Transverse colon (tissue), 4 donors: ENCODE measurements at regions not wholly inside any gene's neighbourhood (a gene's known extent, or its start where the extent isn't known, plus 50 kb on each side); places are given as distances from the start of the nearest gene placed in this dataset.

Source experiments
- DNase-seq: peaks from one replicate; pipeline ENCODE4 v3.0.0-alpha.2; 2019
- H3K27ac ChIP-seq, 4 donors: fragments of 200-600 bp; sonication (generic); 2 replicates each; pipeline ENCODE4 v1.5.1; 2016 to 2018; ENCODE audit warnings: inconsistent platforms in 4 of 4
- H3K27me3 ChIP-seq: fragments of 200-600 bp; sonication (generic); 2 replicates; pipeline ENCODE4 v1.5.1; 2017; ENCODE audit warnings: inconsistent platforms
- H3K36me3 ChIP-seq, 4 donors: fragments of 200-600 bp; sonication (generic); 2 replicates each; pipeline ENCODE4 v1.5.1; 2017 to 2019; ENCODE audit warnings: inconsistent platforms in 4 of 4
- H3K4me1 ChIP-seq, 4 donors: fragments of 200-600 bp; sonication (generic); 2 replicates each; pipeline ENCODE4 v1.5.1; 2017 to 2020; ENCODE audit warnings: inconsistent platforms in 4 of 4
- H3K4me3 ChIP-seq, 4 donors: fragments of 200-600 bp; sonication (generic); 1 replicate in 1 of 4; 2 replicates in 3 of 4; pipeline versions ENCODE4 v1.5.1 to v1.6.1; 2017 to 2019; ENCODE audit warnings: inconsistent platforms in 4 of 4
- H3K9me3 ChIP-seq, 2 donors: fragments of 200-600 bp; sonication (generic); 2 replicates each; pipeline ENCODE4 v1.5.1; 2017 to 2019; ENCODE audit warnings: inconsistent platforms in 2 of 2
- CTCF ChIP-seq, 5 experiments: fragments of 200-600 bp in 3 of 5; fragments of 450-650 bp in 2 of 5; sonication (generic) in 3 of 5; IDR thresholded peaks; 1 replicate in 2 of 5; 2 replicates in 3 of 5; pipeline ENCODE4 v1.5.1; 2016 to 2017; ENCODE audit warnings: antibody characterized with exemption in 5 of 5, inconsistent platforms in 3 of 5, mild to moderate bottlenecking in 2 of 5, moderate library complexity in 1 of 5
- EP300 ChIP-seq: sonication (generic); formaldehyde crosslinking; IDR thresholded peaks from one replicate; pipeline ENCODE4 v1.6.1; 2017; ENCODE audit warnings: antibody characterized with exemption, low read depth
- POLR2A ChIP-seq: fragments of 450-650 bp; IDR thresholded peaks from one replicate; pipeline ENCODE4 v1.6.1; 2016; ENCODE audit warnings: antibody characterized with exemption, mild to moderate bottlenecking, moderate library complexity
- POLR2AphosphoS5 ChIP-seq, 3 donors: sonication (generic); formaldehyde crosslinking; IDR thresholded peaks; one replicate each; pipeline ENCODE4 v1.6.1; 2016; ENCODE audit warnings: antibody characterized with exemption in 3 of 3
- WGBS, 2 donors: methylation state at CpG; one replicate each; pipeline ENCODE4 v1.1.5; 2018; ENCODE audit warnings: low coverage in 1 of 2; 5-methylcytosine and 5-hydroxymethylcytosine counted together
- in situ Hi-C, 4 donors: fragments of 200-750 bp; cut with MboI; loops; one replicate each; pipeline versions ENCODE4 v1.15.0 to v1.15.1; 2017; ENCODE audit warnings: low sequenced_read_pairs in 3 of 4, low pct_ligation_motif_present in 1 of 4, low pct_unique_long_range_greater_than_20kb in 1 of 4
- intact Hi-C: fragments of 100-400 bp; cut with DNase I; formaldehyde crosslinking; loops from one replicate; pipeline ENCODE4 v1.15.1; 2023; ENCODE audit warnings: low total_unique reads

- Histone ChIP-seq H3K36me3 (no peaks in the 10 kb centered on the region), H3K4me3 (no peak overlapping the region), H3K9me3 (no peaks in the 10 kb centered on the region), H3K27me3 (no peaks in the 10 kb centered on the region), H3K4me1 (no peaks in the 10 kb centered on the region), H3K27ac (no peak overlapping the region)
- TF ChIP-seq CTCF (IDR thresholded peaks at IDR 0.05) (no peak), POLR2AphosphoS5 (IDR thresholded peaks at IDR 0.05) (no peak), EP300 (no peak), POLR2A (no peak)
- WGBS, 2 donors = 48 to 72% methylated on average over 3 of the region's 3 CpGs
- in situ Hi-C loops = no loop called here
- intact Hi-C loops = no loop called here
- DNase-seq = no peak
Measured at GRCh38 chr20:12733811-12734210, 275.0 kb upstream of the SPTLC3 start.

GRCh38 chr20:12737497-12737896 lies 271.3 kb upstream of the SPTLC3 start:
- WGBS, 2 donors = 72 to 86% methylated on average over 3 to 4 of the region's 4 CpGs
- in situ Hi-C loops = no loop called here

GRCh38 chr20:12737900-12738299 lies 270.9 kb upstream of the SPTLC3 start:
- DNase-seq = no peak
- Histone ChIP-seq H3K4me3 (no peak overlapping the region), H3K27me3 (no peaks in the 10 kb centered on the region), H3K36me3 (no peaks in the 10 kb centered on the region), H3K9me3 (no peaks in the 10 kb centered on the region), H3K27ac (no peak overlapping the region), H3K4me1 (no peaks in the 10 kb centered on the region)
- in situ Hi-C loops (no loop called here), intact Hi-C loops (no loop called here)
- TF ChIP-seq EP300 = no peak
- no peak for TF ChIP-seq POLR2A
- no peak for TF ChIP-seq POLR2AphosphoS5 (IDR thresholded peaks at IDR 0.05)
- TF ChIP-seq CTCF (IDR thresholded peaks at IDR 0.05) = no peak
- WGBS, 2 donors = 88% methylated on average over 2 of the region's 2 CpGs

More at GRCh38 chr20:12737497-12737896, 271.3 kb upstream of the SPTLC3 start:
- H3K9me3 ChIP-seq = no peaks in the 10 kb centered on the region
- TF ChIP-seq POLR2AphosphoS5 (IDR thresholded peaks at IDR 0.05) (no peak), EP300 (no peak), CTCF (IDR thresholded peaks at IDR 0.05) (no peak), POLR2A (no peak)
- H3K4me3 ChIP-seq = no peak overlapping the region
- no peaks in the 10 kb centered on the region for H3K36me3 ChIP-seq
- no peak for DNase-seq
- no peak overlapping the region for H3K27ac ChIP-seq
- no peaks in the 10 kb centered on the region for H3K27me3 ChIP-seq
- intact Hi-C loops = no loop called here
- H3K4me1 ChIP-seq = no peaks in the 10 kb centered on the region

GRCh38 chr20:12740647-12741046 lies 268.1 kb upstream of the SPTLC3 start:
- no peak for TF ChIP-seq CTCF (IDR thresholded peaks at IDR 0.05)
- no peak for TF ChIP-seq POLR2A
- TF ChIP-seq EP300 = no peak
- Histone ChIP-seq H3K4me1 (no peaks in the 10 kb centered on the region), H3K9me3 (no peaks in the 10 kb centered on the region), H3K27ac (no peak overlapping the region), H3K36me3 (no peaks in the 10 kb centered on the region), H3K27me3 (no peaks in the 10 kb centered on the region), H3K4me3 (no peak overlapping the region)
- intact Hi-C loops (no loop called here), in situ Hi-C loops (no loop called here)
- WGBS, 2 donors = 83 to 95% methylated on average over 5 of the region's 5 CpGs
- DNase-seq = no peak
